Ectodermal cell (in vitro differentiated cells): ENCODE measurements at regions not wholly inside any gene's neighbourhood (a gene's known extent, or its start where the extent isn't known, plus 50 kb on each side); places are given as distances from the start of the nearest gene placed in this dataset.

Source experiments
- H3K27ac ChIP-seq: 2 replicates; pipeline ENCODE4 v1.7.0; 2013; ENCODE audit warnings: mild to moderate bottlenecking, low read depth, low read length; ENCODE audit not compliant: insufficient read depth, poor library complexity, severe bottlenecking
- H3K27me3 ChIP-seq: 2 replicates; pipeline ENCODE4 v1.7.0; 2013; ENCODE audit warnings: mild to moderate bottlenecking, low read length; ENCODE audit not compliant: insufficient read depth, control insufficient read depth, poor library complexity, severe bottlenecking
- H3K36me3 ChIP-seq: one replicate; pipeline ENCODE4 v1.7.0; 2013; ENCODE audit warnings: low read length; ENCODE audit not compliant: control insufficient read depth, insufficient read depth
- H3K4me1 ChIP-seq: one replicate; pipeline ENCODE4 v1.7.0; 2013; ENCODE audit warnings: low read length; ENCODE audit not compliant: control insufficient read depth, insufficient read depth
- H3K4me3 ChIP-seq: 2 replicates; pipeline ENCODE4 v1.7.0; 2013; ENCODE audit warnings: low read depth, low read length, control low read depth; ENCODE audit not compliant: insufficient read depth
- H3K9me3 ChIP-seq: 2 replicates; pipeline ENCODE4 v1.7.0; 2013; ENCODE audit warnings: mild to moderate bottlenecking, low read length, moderate library complexity; ENCODE audit not compliant: control insufficient read depth
- WGBS, 2 experiments: methylation state at CpG; one replicate each; pipeline ENCODE4 v1.1.7; 2013; ENCODE audit warnings: missing lambda C conversion rate in 2 of 2; 5-methylcytosine and 5-hydroxymethylcytosine counted together

DNA sequence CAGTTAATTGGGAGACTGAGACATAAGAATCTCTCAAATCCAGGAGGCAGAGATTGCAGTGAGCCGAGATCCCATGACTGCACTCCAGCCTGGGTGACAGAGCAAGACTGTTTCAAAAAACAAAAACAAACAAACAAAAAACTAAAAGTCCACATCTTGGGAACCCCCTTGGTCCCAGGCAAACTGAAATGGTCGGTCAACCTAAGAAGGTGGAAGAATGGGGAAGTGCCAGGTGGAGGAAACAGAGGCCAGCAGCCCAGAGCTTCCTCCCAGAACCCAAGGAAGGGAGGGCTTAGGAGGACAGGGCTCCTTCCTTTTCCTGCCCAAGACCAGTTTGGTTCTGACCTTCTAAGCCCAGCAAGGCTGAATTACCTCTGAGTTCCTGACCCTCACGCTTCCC lies 121.0 kb upstream of the FUT8 start:
- 80 to 81% methylated on average over 3 of the region's 3 CpGs for WGBS, 2 experiments
- H3K4me3 ChIP-seq, result no peak overlapping the region
- H3K4me1 ChIP-seq, result peaks cover 7% of the 10 kb centered on the region
- no peaks in the 10 kb centered on the region for H3K9me3 ChIP-seq
- no peaks in the 10 kb centered on the region for H3K36me3 ChIP-seq
- no peaks in the 10 kb centered on the region for H3K27me3 ChIP-seq
- no peak overlapping the region for H3K27ac ChIP-seq

DNA sequence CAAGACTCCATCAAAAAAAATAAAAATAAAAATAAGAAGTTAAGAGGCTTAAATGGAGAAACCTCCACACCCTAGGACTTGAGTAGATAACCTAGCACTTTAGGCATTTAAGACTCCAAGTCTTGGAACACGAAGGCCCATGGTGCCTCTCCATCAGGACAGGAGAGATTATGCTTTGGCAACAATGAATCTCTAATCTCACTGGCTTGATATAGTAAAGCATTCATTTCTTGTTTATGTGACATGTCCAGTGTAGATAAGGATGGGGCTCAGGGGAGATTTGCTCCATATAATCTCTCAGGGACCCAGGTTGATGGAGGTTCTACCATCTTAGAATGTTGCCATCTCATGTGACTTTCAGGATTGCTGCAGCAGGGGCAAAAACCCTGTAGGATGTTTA lies 117.7 kb upstream of the FUT8 start:
- H3K4me3 ChIP-seq, result no peak overlapping the region
- H3K9me3 ChIP-seq, result no peaks in the 10 kb centered on the region
- no peaks in the 10 kb centered on the region for H3K36me3 ChIP-seq
- no peaks in the 10 kb centered on the region for H3K4me1 ChIP-seq
- no peaks in the 10 kb centered on the region for H3K27me3 ChIP-seq
- 93 to 95% methylated on average over 1 of the region's 1 CpG for WGBS, 2 experiments
- no peak overlapping the region for H3K27ac ChIP-seq

DNA sequence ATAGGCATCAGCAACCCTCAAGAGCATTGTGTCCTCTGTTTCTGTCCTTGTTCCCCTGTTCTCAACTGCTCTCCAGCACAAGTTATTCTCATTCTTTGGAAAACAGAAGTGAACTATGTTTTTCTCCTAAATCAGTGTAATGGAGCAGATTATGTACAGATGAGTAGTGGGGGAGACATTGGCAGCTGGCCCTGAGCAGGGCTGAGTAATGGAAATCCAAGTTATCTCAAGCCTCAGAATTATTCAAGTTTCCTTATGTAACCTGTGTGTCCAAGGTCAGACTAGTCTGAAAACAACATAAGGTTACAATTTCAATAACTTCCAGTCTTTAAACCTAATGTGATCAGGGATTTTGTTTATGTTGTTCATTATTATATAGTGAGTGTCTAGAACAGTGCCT lies 116.1 kb upstream of the FUT8 start:
- H3K9me3 ChIP-seq, result no peaks in the 10 kb centered on the region
- no peak overlapping the region for H3K27ac ChIP-seq
- no peaks in the 10 kb centered on the region for H3K4me1 ChIP-seq
- H3K4me3 ChIP-seq, result no peak overlapping the region
- no peaks in the 10 kb centered on the region for H3K27me3 ChIP-seq
- H3K36me3 ChIP-seq, result no peaks in the 10 kb centered on the region

DNA sequence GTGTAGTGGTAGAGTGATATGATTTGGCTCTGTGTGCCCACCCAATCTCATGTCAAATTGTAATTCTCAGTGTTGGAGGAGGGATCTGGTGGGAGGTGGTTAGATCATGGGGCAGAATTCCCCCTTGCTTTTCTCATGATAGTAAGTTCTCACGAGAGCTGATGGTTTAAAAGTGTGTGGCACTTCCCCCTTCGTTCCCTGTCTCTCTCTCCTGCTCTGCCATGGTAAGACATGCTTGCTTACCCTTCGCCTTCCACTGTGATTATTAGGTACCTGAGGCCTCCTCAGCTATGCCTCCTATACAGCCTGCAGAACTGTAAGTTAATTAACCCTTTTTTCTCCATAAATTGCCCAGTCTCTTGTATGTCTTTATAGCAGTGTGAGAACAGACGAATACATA lies 115.7 kb upstream of the FUT8 start:
- Histone ChIP-seq H3K36me3 (no peaks in the 10 kb centered on the region), H3K27me3 (no peaks in the 10 kb centered on the region), H3K4me3 (no peak overlapping the region), H3K4me1 (no peaks in the 10 kb centered on the region), H3K27ac (no peak overlapping the region), H3K9me3 (no peaks in the 10 kb centered on the region)
- 90 to 92% methylated on average over 4 of the region's 4 CpGs for WGBS, 2 experiments

DNA sequence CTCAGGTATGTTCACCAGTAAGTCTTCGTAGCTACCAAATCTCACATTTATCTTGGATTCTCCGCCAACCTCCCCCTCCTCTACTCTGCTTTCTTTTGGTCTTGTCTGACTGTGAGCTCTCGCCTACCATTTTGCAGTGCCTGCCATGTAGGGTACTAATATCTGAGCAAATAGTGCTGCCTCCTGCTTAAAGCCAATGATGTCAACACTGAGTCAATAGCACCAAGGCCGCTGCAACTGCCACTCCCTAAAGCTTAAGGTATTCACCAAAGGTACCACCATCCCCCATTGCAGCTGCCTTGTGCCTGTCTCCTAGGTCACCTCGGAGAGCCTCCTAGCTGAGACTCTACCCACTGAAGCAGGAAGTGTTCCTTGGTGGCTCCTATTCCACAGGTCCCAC lies 114.8 kb upstream of the FUT8 start:
- WGBS, 2 experiments, result 88 to 90% methylated on average over 5 of the region's 5 CpGs
- Histone ChIP-seq H3K36me3 (no peaks in the 10 kb centered on the region), H3K9me3 (no peaks in the 10 kb centered on the region), H3K4me3 (no peak overlapping the region), H3K27me3 (no peaks in the 10 kb centered on the region), H3K4me1 (peaks cover 6% of the 10 kb centered on the region), H3K27ac (no peak overlapping the region)

DNA sequence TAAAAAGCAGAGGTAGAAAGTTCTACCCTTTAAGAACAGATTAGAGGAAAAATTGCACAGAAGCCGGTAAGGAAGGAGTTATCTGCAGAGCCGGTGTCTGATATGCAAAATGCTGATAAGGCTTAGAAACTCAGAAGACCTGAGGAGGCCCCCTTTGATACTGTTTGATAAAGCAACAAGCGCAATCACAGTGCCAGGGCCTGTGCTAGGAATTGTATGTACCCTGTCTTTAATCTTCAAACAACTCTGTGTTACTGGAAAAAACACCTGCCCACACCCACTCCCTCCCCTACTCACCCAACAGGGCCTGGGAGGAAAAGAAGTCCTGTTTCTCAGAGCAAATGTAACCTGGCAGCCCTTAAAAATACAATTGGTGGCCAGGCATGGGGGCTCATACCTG lies 112.7 kb upstream of the FUT8 start:
- Histone ChIP-seq H3K9me3 (no peaks in the 10 kb centered on the region), H3K36me3 (no peaks in the 10 kb centered on the region), H3K27me3 (no peaks in the 10 kb centered on the region), H3K27ac (no peak overlapping the region), H3K4me1 (peaks cover 20% of the 10 kb centered on the region), H3K4me3 (no peak overlapping the region)
- WGBS, 2 experiments, result 84 to 89% methylated on average over 3 of the region's 3 CpGs

DNA sequence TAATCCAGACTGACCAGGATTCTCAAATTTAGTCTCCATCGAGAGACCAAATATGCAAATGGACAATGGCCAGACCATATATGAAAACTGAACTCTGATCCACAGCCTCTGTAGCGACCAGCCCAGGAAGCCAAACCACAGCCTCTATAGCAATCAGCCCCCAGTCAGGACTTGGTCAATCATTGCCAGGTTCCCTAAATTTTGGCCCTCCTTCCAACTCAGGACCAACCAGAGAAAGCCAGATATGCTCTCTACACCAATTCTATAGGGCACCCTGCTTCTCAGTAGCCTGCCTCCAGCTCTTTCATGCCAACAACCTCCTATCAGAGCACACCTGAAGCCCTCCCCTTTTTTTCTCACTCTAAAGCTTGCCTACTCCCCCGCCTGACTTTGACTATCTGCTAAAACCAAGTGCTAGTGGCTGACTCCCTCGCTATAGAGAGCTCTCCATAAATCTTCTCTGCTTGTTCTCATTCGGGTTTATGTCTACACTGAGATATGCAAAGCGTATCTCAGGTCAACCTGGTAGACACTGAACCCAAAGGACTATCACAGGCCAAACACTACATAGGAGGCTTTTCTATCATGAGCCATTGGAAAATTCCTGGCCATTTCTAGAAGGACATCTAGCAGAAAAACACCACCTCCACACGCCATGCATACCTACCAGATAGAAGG lies 110.5 kb upstream of the FUT8 start:
- Histone ChIP-seq H3K27ac (no peak overlapping the region), H3K36me3 (no peaks in the 10 kb centered on the region), H3K4me3 (no peak overlapping the region), H3K4me1 (peaks cover 20% of the 10 kb centered on the region), H3K9me3 (no peaks in the 10 kb centered on the region), H3K27me3 (no peaks in the 10 kb centered on the region)
- 91 to 93% methylated on average over 7 of the region's 7 CpGs for WGBS, 2 experiments

DNA sequence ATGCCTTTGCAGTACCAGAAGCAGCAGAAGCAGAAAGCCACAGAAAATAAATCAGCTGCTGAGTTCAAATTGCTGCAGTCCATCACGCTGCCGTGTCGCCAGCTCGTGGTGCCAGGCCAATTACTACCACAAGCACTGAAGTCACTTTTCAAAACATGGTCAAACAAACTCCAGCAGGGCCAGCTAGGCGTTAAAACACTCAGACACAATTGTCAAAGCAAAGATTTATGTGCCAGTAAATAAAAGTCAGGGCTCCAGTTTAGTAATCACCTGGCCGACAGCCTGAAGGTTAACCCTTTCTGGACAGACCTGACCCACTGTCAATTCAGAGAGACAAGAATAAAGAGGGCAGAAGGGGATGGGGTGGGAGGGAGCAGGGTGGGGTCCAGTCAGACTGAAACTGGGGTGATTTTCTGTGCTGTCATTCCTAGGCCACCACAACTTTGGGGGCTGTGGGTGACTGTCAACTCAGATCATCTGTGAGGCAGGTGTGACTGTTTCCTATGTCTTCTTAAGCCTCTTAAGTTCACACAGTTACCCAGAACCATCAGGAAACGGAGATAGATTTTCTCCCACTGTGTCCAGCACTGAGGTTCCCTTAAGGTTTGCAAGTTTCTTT lies 109.8 kb upstream of the FUT8 start:
- Histone ChIP-seq H3K27me3 (no peaks in the 10 kb centered on the region), H3K27ac (no peak overlapping the region), H3K4me3 (no peak overlapping the region), H3K36me3 (no peaks in the 10 kb centered on the region), H3K4me1 (peaks cover 20% of the 10 kb centered on the region), H3K9me3 (no peaks in the 10 kb centered on the region)
- 81 to 82% methylated on average over 7 of the region's 7 CpGs for WGBS, 2 experiments

DNA sequence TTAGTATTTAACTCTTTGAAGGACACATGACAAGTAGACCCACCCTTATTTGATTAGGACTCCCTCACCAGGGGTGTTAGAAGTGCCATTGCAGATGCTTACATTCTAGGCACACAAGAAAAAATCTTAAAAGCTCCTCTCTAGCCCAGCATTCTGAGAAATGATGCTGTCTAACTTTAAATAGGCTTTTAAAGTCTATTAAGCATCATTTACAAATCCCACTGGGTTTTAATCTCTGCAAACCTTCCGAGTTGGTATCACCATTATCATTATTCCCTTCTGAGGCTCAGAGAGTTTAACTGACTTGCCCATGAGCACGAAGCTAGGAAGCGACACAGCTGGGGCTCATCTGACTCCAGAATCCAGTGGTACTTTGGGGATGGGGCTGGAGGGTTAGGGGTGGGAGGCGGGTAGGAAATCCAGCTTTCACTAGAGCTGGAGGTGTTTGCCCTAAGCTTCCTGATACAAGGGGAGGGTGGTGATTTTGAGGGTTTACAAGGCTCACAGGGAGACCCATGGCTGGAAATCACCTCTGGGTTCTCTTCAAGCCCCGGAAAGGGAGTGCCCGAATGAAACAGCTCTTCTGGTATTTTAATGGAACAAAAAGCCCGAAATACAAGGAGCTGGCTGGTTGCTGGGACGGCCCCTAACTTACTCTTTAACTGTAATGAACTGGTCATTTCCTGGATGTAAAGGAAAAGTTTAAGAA lies 109.2 kb upstream of the FUT8 start:
- Histone ChIP-seq H3K9me3 (no peaks in the 10 kb centered on the region), H3K36me3 (no peaks in the 10 kb centered on the region), H3K4me3 (no peak overlapping the region), H3K4me1 (peaks cover 20% of the 10 kb centered on the region), H3K27ac (no peak overlapping the region), H3K27me3 (no peaks in the 10 kb centered on the region)
- WGBS, 2 experiments, result 37 to 41% methylated on average over 8 of the region's 8 CpGs

DNA sequence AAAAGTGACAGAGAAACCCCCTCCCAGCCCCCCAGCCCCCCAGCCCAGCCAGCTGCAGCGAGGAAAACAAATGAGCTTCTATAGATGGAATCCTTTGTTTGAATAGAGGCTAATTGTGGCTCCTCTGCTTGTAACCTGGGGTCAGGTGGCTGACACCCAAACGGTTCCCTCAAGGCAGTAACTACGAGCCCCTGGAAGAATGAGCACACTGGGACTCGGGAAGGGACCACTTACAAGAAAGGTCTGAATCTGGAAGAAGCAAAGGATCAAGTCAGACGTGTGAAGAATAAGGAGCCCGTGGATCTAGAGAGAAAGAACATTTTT lies 108.7 kb upstream of the FUT8 start:
- 35 to 36% methylated on average over 6 of the region's 6 CpGs for WGBS, 2 experiments
- Histone ChIP-seq H3K4me1 (peaks cover 20% of the 10 kb centered on the region), H3K4me3 (no peak overlapping the region), H3K9me3 (no peaks in the 10 kb centered on the region), H3K27me3 (no peaks in the 10 kb centered on the region), H3K36me3 (no peaks in the 10 kb centered on the region), H3K27ac (no peak overlapping the region)
